GM19324 (cell line): ENCODE measurements at regions not wholly inside any gene's neighbourhood (a gene's known extent, or its start where the extent isn't known, plus 50 kb on each side); places are given as distances from the start of the nearest gene placed in this dataset.
A peak's percentile ranks its signal among the peaks of the same experiment; 100 is the strongest.
"Not testable (repeated sequence)": the region's sequence is repeated elsewhere in the genome, so short reads cannot be mapped to it uniquely, and the experiment has no call there.

Source experiments
- ATAC-seq: cut with Tn5 transposase; IDR thresholded peaks from one replicate; pipeline ENCODE4 v1.9.1; 2021; ENCODE audit warnings: mild to moderate bottlenecking, moderate library complexity; ENCODE audit not compliant: unreplicated experiment, low FRiP score

GRCh38 chr14:59028476-59029202, 159.8 kb upstream of the DAAM1 start:
- peak; percentile 84 for ATAC-seq

DNA sequence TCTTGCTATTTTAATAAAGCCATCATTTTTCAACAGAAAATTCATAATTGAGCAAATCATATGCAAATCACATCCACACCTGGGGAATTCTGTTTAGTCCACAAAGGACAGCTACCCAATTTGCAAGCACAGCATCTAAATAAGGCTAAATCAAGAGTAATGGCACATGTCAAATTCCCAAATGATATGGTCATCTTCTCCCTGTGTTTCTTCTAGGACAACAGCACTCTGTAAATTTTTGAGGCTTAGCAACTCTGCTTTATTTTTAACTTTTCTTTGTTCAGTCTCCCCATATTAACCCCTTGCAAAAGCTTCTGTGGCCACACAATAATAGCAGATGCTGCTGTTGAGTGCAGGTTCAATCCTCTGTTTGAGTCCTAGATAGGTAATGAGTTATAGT, 155.6 kb upstream of the DAAM1 start:
- no peak for ATAC-seq

DNA sequence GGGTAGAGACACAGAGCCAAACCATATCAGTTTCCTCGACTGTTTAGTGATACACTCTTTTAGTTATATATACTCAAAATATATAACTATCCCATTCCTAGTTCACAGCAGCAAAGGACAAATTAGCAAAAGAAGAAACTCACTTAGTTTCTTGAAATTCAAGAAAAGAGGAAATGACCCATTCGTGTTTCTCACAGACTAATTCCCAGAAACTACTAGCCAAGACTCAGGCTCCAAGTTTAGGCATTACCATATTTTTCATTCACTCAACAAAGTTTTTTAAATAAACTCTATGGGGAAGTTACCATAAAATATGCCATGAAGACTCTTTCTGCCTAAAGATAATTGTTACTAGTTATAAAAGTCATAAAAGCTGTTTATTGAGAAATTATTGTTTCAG, 152.3 kb upstream of the DAAM1 start:
- ATAC-seq = no peak

DNA sequence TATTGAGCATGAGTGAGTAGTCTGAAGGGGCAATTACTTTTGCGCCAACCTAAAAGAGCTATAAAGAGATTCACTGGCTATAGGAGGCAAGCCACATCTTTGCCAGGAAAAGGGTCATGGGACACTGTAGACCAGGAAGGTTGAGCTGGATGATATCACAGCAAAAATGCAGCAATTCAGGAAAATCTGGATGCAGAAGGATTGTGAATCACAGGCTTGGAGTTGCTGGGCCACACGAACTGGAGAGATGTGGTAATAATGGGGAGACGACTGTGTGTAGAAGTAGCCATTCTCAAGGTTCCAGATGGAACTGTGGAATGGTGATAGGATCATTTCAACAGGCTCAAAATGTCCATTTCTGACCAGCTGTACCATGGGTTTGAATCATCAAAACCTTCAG, 151.4 kb upstream of the DAAM1 start:
- no peak for ATAC-seq

GRCh38 chr14:59037620-59038019, 150.8 kb upstream of the DAAM1 start:
- ATAC-seq = no peak

DNA sequence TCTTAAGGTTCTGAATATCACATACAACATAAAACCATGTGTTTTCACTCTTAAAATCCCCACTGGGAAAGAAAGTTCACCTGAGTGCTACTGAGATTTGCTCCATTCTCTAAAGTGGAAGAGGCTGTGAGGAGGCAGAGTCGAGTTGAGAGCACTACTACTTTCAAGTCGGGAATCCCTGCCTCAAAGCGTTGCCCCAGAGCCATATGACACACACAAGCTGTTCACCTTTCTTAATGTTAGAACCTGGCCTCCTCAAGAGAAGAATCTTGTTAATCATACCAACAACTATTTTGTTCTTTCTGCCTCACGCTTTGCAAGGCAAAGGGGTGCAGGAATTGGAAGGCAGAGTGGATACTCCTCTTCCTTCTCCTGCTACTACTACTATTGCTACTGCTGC, 149.7 kb upstream of the DAAM1 start:
- no peak for ATAC-seq

- no peak for ATAC-seq
These were observed 147.2 kb upstream of the DAAM1 start for GRCh38 chr14:59041308-59041707.

GRCh38 chr14:59044707-59045106, 143.8 kb upstream of the DAAM1 start:
- ATAC-seq = no peak

DNA sequence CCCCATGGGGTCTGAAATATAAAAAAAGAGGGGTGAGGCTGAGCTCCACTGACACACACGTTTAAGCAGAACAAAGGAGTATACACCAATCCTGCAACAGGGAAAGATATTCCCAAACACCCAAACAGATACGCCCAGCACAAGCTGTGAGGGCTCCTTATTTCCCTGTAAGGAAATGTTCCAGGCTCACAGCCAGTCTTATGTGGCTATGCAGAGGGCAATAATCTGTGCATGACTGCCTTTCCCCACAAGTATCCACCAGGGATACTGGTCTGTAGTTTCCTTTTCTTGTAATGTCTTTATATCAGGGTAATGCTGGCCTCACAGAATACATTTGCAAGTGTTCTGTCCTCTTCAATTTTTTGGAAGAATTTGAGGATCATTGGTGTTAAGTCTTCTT, 141.7 kb upstream of the DAAM1 start:
- ATAC-seq = no peak

GRCh38 chr14:59055006-59055405, 133.5 kb upstream of the DAAM1 start:
- ATAC-seq = no peak

- ATAC-seq = peak; percentile 62
These were observed 132.9 kb upstream of the DAAM1 start for GRCh38 chr14:59055439-59056045.

- ATAC-seq = no peak
These were observed 130.9 kb upstream of the DAAM1 start for GRCh38 chr14:59057551-59057950.

- not testable (repeated sequence) for ATAC-seq
These were observed 129.7 kb upstream of the DAAM1 start for GRCh38 chr14:59058776-59059175.

- ATAC-seq = no peak
These were observed 127.6 kb upstream of the DAAM1 start for GRCh38 chr14:59060841-59061240.

GRCh38 chr14:59061292-59061691, 127.2 kb upstream of the DAAM1 start:
- no peak for ATAC-seq

DNA sequence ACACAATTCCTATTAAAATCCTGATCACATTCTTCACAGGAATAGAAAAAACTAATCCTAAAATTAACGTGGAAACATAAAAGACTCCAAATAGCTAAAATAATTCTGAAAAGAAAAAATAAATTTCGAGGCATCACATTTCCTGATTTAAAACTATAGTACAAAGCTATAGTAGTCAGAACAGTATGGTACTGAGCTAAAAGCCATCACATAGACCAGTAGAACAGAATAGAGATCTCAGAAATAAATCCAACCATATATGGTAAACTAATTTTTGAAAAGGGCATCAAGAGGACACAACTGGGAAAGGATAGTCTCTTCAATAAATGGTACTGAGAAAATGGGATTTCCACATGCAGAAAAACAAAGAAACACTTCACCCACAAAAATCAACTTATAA, 125.2 kb upstream of the DAAM1 start:
- no peak for ATAC-seq

- ATAC-seq = no peak
These were observed 121.2 kb upstream of the DAAM1 start for GRCh38 chr14:59067127-59067894.

- no peak for ATAC-seq
These were observed 119.2 kb upstream of the DAAM1 start for GRCh38 chr14:59069163-59069854.

GRCh38 chr14:59075506-59075905, 113.0 kb upstream of the DAAM1 start:
- no peak for ATAC-seq

DNA sequence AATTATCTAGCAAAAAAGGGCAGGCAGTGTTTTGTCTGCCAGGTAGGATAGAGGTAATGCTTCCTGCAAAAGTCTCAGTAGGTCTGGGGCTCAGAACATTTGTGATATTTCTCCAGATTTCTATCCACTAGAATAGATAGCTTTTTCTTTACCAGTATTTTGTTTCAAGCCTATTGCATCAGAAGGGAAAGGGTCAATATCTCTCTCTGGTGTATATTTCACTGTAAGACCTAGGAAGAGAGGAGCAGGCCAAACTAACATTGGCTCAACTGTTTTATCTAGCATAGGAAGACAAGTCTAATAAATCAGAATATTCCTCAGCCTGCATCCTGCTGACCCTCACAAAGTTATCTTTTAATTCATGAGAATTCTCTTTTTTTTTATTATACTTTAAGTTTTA, 106.7 kb upstream of the DAAM1 start:
- no peak for ATAC-seq

DNA sequence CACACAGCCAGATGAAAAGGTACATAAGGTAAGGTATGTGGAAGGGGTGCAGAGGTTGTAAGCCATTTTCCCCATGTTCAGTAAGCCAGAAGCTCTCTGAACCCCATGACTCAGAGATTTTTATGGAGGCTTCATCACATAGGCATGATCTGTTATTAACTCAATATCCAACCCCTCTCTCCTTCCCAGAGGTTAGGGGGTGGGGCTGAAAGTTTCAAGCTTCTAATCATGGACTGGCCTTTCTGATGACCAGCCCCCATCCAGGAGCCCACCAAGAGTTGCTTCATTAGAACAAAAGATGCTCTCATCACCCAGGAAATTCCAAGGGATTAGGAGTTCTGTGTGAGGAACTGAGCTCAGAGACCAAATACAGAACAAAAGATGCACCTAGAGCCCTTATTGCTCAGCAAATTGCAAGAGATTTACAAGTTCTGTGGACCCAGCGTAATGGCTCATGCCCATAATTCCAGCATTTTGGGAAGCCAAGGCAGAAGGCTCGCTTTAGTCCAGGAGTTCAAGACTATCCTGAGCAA, 103.2 kb upstream of the DAAM1 start:
- ATAC-seq = no peak
